ENCODE measurements at regions not wholly inside any gene's neighbourhood (a gene's known extent, or its start where the extent isn't known, plus 50 kb on each side); places are given as distances from the start of the nearest gene placed in this dataset.

GRCh38 chr6:112997421-112998085 is 650.4 kb downstream of the RFPL4B start:
- no peak for TF ChIP-seq CTCF (IDR thresholded peaks at IDR 0.05; ENCODE audit: low read depth, low read length, missing control alignments)
- no peak for DNase-seq (ENCODE audit: low read depth)
- no peak overlapping the region for H3K4me3 ChIP-seq (ENCODE audit: low read depth, low read length)
- in situ Hi-C loops (cut with HindIII; ENCODE audit: low sequenced_read_pairs): no loop called here

GRCh38 chr6:113004054-113004453 is 656.9 kb downstream of the RFPL4B start:
- H3K4me3 ChIP-seq (ENCODE audit: low read depth, low read length): no peak overlapping the region
- no peak for DNase-seq (ENCODE audit: low read depth)
- no peak for TF ChIP-seq CTCF (IDR thresholded peaks at IDR 0.05; ENCODE audit: low read depth, low read length, missing control alignments)
- in situ Hi-C loops (cut with HindIII; ENCODE audit: low sequenced_read_pairs): no loop called here

GRCh38 chr6:113004470-113005270 is 657.5 kb downstream of the RFPL4B start:
- no peak overlapping the region for H3K4me3 ChIP-seq (ENCODE audit: low read depth, low read length)
- no peak for DNase-seq (ENCODE audit: low read depth)
- in situ Hi-C loops (cut with HindIII; ENCODE audit: low sequenced_read_pairs): no loop called here
- TF ChIP-seq CTCF (IDR thresholded peaks at IDR 0.05; ENCODE audit: low read depth, low read length, missing control alignments): no peak

GRCh38 chr6:113006494-113006893 is 659.4 kb downstream of the RFPL4B start:
- H3K4me3 ChIP-seq (ENCODE audit: low read depth, low read length): no peak overlapping the region
- in situ Hi-C loops (cut with HindIII; ENCODE audit: low sequenced_read_pairs): no loop called here
- DNase-seq (ENCODE audit: low read depth): no peak
- TF ChIP-seq CTCF (IDR thresholded peaks at IDR 0.05; ENCODE audit: low read depth, low read length, missing control alignments): no peak

- in situ Hi-C loops (cut with HindIII; ENCODE audit: low sequenced_read_pairs): no loop called here
- no peak overlapping the region for H3K4me3 ChIP-seq (ENCODE audit: low read depth, low read length)
- TF ChIP-seq CTCF (IDR thresholded peaks at IDR 0.05; ENCODE audit: low read depth, low read length, missing control alignments): no peak
- no peak for DNase-seq (ENCODE audit: low read depth)
These were observed 662.6 kb downstream of the RFPL4B start for GRCh38 chr6:113009682-113010081.

GRCh38 chr6:113010196-113010989 is 663.3 kb downstream of the RFPL4B start:
- no peak for DNase-seq (ENCODE audit: low read depth)
- no peak overlapping the region for H3K4me3 ChIP-seq (ENCODE audit: low read depth, low read length)
- in situ Hi-C loops (cut with HindIII; ENCODE audit: low sequenced_read_pairs): no loop called here
- no peak for TF ChIP-seq CTCF (IDR thresholded peaks at IDR 0.05; ENCODE audit: low read depth, low read length, missing control alignments)

All from astrocyte of the cerebellum (primary cell).